GM23338 (cell line): ENCODE measurements at regions not wholly inside any gene's neighbourhood (a gene's known extent, or its start where the extent isn't known, plus 50 kb on each side); places are given as distances from the start of the nearest gene placed in this dataset.

Experiments used
- ATAC-seq: fragments of 200-7000 bp; cut with Tn5 transposase; 3 replicates; pipeline ENCODE4 v1.9.1; 2020
- DNase-seq: peaks from one replicate; pipeline ENCODE4 v3.0.0-alpha.2; 2015; ENCODE audit warnings: low spot score
- H2AFZ ChIP-seq: fragments of 200-600 bp; sonication (generic); 2 replicates; pipeline ENCODE4 v1.8.0; 2016; ENCODE audit warnings: antibody characterized with exemption, mild to moderate bottlenecking, moderate library complexity
- H3F3A ChIP-seq: fragments of 200-600 bp; sonication (generic); replicated peaks from 2 replicates; pipeline ENCODE4 v1.8.0; 2017; ENCODE audit warnings: antibody characterized with exemption, mixed run types, low read depth
- H3K27ac ChIP-seq: fragments of 200-600 bp; sonication (generic); 2 replicates; pipeline ENCODE4 v1.6.1; 2016; ENCODE audit warnings: low read depth
- H3K27me3 ChIP-seq: fragments of 200-600 bp; sonication (generic); 2 replicates; pipeline ENCODE4 v1.8.0; 2016; ENCODE audit warnings: mild to moderate bottlenecking, mixed run types, moderate library complexity; ENCODE audit not compliant: insufficient read depth
- H3K36me3 ChIP-seq: fragments of 200-600 bp; sonication (generic); 2 replicates; pipeline ENCODE4 v1.8.0; 2016; ENCODE audit warnings: mild to moderate bottlenecking; ENCODE audit not compliant: insufficient read depth
- H3K4me1 ChIP-seq: fragments of 200-600 bp; sonication (generic); 2 replicates; pipeline ENCODE4 v1.8.0; 2016; ENCODE audit warnings: mild to moderate bottlenecking, moderate library complexity; ENCODE audit not compliant: insufficient read depth
- H3K4me2 ChIP-seq: fragments of 200-600 bp; sonication (generic); 2 replicates; pipeline ENCODE4 v1.7.1; 2017; ENCODE audit warnings: mixed run types
- H3K4me3 ChIP-seq: fragments of 200-600 bp; sonication (generic); 2 replicates; pipeline ENCODE4 v1.6.1; 2016; ENCODE audit warnings: mixed run types
- H3K79me2 ChIP-seq: fragments of 200-600 bp; sonication (generic); replicated peaks from 2 replicates; pipeline ENCODE4 v1.8.0; 2017; ENCODE audit warnings: mild to moderate bottlenecking; ENCODE audit not compliant: insufficient read depth
- H3K9me2 ChIP-seq: fragments of 200-600 bp; sonication (generic); 2 replicates; pipeline ENCODE4 v1.8.0; 2017; ENCODE audit not compliant: insufficient read depth
- H4K20me1 ChIP-seq: fragments of 200-600 bp; sonication (generic); replicated peaks from 2 replicates; pipeline ENCODE4 v1.8.0; 2017; ENCODE audit warnings: mild to moderate bottlenecking; ENCODE audit not compliant: insufficient read depth
- H3K27ac Mint-ChIP-seq: 2 replicates; pipeline ENCODE4 v1.8.0; 2020; ENCODE audit warnings: inconsistent platforms, mild to moderate bottlenecking, moderate library complexity, mixed read lengths
- H3K27me3 Mint-ChIP-seq: 3 replicates; pipeline ENCODE4 v1.8.0; 2022; ENCODE audit warnings: low read depth, mild to moderate bottlenecking, moderate library complexity, mixed read lengths, inconsistent platforms; ENCODE audit not compliant: insufficient read depth, poor library complexity
- H3K36me3 Mint-ChIP-seq: 3 replicates; pipeline ENCODE4 v1.8.0; 2021; ENCODE audit warnings: low read depth, mild to moderate bottlenecking, inconsistent platforms, moderate library complexity, mixed read lengths
- H3K4me1 Mint-ChIP-seq: 3 replicates; pipeline ENCODE4 v1.8.0; 2020; ENCODE audit warnings: mild to moderate bottlenecking, inconsistent platforms, mixed read lengths
- H3K4me3 Mint-ChIP-seq: 3 replicates; pipeline ENCODE4 v1.8.0; 2021; ENCODE audit warnings: moderate library complexity, mild to moderate bottlenecking, inconsistent platforms, mixed read lengths
- H3K9me3 Mint-ChIP-seq: 3 replicates; pipeline ENCODE4 v1.8.0; 2020; ENCODE audit warnings: moderate library complexity, mild to moderate bottlenecking, inconsistent platforms, mixed read lengths
- CREB1 ChIP-seq: fragments of 250-450 bp; sonication (Bioruptor Pico); IDR thresholded peaks from 2 replicates; pipeline ENCODE4 v1.5.0; 2020; ENCODE audit warnings: low read depth, mild to moderate bottlenecking, moderate library complexity
- EZH2phosphoT487 ChIP-seq: fragments of 200-600 bp; sonication (generic); IDR thresholded peaks from one replicate; pipeline ENCODE4 v1.8.1; 2018; ENCODE audit warnings: antibody characterized with exemption; ENCODE audit not compliant: unreplicated experiment
- NANOG ChIP-seq: IDR thresholded peaks from 2 replicates; pipeline ENCODE4 v1.6.1; 2016; ENCODE audit warnings: antibody characterized with exemption, borderline replicate concordance
- STAT1 ChIP-seq: IDR thresholded peaks from one replicate; pipeline ENCODE4 v1.6.1; 2016; ENCODE audit warnings: antibody characterized with exemption; ENCODE audit not compliant: unreplicated experiment
- TF ChIP-seq, protein P1 (sequence below): fragments of 250-450 bp; sonication (Bioruptor Pico); IDR thresholded peaks from 2 replicates; pipeline ENCODE4 v1.5.0; 2020; ENCODE audit warnings: mild to moderate bottlenecking, moderate library complexity
- TF ChIP-seq, protein P2 (sequence below): IDR thresholded peaks from 2 replicates; pipeline ENCODE4 v1.6.1; 2016; ENCODE audit warnings: antibody characterized with exemption
- TF ChIP-seq, protein P3 (sequence below): IDR thresholded peaks from one replicate; pipeline ENCODE4 v1.6.1; 2018; ENCODE audit warnings: antibody characterized with exemption; ENCODE audit not compliant: unreplicated experiment

GRCh38 chr9:106438928-106439327 lies 424.0 kb upstream of the ZNF462 start (continued):
- TF ChIP-seq, protein P1, sequence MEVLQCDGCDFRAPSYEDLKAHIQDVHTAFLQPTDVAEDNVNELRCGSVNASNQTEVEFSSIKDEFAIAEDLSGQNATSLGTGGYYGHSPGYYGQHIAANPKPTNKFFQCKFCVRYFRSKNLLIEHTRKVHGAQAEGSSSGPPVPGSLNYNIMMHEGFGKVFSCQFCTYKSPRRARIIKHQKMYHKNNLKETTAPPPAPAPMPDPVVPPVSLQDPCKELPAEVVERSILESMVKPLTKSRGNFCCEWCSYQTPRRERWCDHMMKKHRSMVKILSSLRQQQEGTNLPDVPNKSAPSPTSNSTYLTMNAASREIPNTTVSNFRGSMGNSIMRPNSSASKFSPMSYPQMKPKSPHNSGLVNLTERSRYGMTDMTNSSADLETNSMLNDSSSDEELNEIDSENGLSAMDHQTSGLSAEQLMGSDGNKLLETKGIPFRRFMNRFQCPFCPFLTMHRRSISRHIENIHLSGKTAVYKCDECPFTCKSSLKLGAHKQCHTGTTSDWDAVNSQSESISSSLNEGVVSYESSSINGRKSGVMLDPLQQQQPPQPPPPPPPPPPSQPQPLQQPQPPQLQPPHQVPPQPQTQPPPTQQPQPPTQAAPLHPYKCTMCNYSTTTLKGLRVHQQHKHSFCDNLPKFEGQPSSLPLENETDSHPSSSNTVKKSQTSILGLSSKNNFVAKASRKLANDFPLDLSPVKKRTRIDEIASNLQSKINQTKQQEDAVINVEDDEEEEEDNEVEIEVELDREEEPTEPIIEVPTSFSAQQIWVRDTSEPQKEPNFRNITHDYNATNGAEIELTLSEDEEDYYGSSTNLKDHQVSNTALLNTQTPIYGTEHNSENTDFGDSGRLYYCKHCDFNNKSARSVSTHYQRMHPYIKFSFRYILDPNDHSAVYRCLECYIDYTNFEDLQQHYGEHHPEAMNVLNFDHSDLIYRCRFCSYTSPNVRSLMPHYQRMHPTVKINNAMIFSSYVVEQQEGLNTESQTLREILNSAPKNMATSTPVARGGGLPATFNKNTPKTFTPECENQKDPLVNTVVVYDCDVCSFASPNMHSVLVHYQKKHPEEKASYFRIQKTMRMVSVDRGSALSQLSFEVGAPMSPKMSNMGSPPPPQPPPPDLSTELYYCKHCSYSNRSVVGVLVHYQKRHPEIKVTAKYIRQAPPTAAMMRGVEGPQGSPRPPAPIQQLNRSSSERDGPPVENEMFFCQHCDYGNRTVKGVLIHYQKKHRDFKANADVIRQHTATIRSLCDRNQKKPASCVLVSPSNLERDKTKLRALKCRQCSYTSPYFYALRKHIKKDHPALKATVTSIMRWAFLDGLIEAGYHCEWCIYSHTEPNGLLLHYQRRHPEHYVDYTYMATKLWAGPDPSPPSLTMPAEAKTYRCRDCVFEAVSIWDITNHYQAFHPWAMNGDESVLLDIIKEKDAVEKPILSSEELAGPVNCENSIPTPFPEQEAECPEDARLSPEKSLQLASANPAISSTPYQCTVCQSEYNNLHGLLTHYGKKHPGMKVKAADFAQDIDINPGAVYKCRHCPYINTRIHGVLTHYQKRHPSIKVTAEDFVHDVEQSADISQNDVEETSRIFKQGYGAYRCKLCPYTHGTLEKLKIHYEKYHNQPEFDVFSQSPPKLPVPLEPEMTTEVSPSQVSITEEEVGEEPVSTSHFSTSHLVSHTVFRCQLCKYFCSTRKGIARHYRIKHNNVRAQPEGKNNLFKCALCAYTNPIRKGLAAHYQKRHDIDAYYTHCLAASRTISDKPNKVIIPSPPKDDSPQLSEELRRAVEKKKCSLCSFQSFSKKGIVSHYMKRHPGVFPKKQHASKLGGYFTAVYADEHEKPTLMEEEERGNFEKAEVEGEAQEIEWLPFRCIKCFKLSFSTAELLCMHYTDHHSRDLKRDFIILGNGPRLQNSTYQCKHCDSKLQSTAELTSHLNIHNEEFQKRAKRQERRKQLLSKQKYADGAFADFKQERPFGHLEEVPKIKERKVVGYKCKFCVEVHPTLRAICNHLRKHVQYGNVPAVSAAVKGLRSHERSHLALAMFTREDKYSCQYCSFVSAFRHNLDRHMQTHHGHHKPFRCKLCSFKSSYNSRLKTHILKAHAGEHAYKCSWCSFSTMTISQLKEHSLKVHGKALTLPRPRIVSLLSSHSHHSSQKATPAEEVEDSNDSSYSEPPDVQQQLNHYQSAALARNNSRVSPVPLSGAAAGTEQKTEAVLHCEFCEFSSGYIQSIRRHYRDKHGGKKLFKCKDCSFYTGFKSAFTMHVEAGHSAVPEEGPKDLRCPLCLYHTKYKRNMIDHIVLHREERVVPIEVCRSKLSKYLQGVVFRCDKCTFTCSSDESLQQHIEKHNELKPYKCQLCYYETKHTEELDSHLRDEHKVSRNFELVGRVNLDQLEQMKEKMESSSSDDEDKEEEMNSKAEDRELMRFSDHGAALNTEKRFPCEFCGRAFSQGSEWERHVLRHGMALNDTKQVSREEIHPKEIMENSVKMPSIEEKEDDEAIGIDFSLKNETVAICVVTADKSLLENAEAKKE (CRISPR knock-in tag) = no peak
- no peak for TF ChIP-seq STAT1
- TF ChIP-seq, protein P2, sequence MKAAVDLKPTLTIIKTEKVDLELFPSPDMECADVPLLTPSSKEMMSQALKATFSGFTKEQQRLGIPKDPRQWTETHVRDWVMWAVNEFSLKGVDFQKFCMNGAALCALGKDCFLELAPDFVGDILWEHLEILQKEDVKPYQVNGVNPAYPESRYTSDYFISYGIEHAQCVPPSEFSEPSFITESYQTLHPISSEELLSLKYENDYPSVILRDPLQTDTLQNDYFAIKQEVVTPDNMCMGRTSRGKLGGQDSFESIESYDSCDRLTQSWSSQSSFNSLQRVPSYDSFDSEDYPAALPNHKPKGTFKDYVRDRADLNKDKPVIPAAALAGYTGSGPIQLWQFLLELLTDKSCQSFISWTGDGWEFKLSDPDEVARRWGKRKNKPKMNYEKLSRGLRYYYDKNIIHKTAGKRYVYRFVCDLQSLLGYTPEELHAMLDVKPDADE = no peak
- no peak for TF ChIP-seq NANOG
- no peak for TF ChIP-seq CREB1
- no peak for TF ChIP-seq EZH2phosphoT487

DNA sequence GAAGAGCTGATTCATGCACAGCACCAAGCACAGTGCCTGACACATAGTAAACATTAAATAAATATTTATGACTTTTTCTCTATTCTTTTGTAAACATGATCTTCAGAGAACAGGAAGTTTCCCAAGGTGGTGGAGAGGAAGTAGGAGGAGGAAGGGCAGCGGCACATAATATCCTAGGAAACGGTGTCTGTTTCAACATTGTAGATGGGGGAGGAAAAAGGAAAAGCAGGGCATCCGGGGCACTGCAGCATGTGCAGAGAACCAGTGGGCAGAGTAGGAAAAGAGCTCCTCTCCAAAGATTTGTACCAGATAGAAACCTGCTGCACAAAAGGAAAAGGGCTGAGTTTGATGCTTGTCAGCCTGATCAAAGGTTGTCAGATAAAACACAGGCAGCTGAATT lies 421.7 kb upstream of the ZNF462 start:
- H2AFZ ChIP-seq = no peak overlapping the region
- TF ChIP-seq, protein P3, sequence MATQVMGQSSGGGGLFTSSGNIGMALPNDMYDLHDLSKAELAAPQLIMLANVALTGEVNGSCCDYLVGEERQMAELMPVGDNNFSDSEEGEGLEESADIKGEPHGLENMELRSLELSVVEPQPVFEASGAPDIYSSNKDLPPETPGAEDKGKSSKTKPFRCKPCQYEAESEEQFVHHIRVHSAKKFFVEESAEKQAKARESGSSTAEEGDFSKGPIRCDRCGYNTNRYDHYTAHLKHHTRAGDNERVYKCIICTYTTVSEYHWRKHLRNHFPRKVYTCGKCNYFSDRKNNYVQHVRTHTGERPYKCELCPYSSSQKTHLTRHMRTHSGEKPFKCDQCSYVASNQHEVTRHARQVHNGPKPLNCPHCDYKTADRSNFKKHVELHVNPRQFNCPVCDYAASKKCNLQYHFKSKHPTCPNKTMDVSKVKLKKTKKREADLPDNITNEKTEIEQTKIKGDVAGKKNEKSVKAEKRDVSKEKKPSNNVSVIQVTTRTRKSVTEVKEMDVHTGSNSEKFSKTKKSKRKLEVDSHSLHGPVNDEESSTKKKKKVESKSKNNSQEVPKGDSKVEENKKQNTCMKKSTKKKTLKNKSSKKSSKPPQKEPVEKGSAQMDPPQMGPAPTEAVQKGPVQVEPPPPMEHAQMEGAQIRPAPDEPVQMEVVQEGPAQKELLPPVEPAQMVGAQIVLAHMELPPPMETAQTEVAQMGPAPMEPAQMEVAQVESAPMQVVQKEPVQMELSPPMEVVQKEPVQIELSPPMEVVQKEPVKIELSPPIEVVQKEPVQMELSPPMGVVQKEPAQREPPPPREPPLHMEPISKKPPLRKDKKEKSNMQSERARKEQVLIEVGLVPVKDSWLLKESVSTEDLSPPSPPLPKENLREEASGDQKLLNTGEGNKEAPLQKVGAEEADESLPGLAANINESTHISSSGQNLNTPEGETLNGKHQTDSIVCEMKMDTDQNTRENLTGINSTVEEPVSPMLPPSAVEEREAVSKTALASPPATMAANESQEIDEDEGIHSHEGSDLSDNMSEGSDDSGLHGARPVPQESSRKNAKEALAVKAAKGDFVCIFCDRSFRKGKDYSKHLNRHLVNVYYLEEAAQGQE = no peak

More for the DNA sequence above, 421.7 kb upstream of the ZNF462 start:
- ATAC-seq = no peak
- no peak overlapping the region for H3K4me3 ChIP-seq
- H4K20me1 ChIP-seq = no peaks in the 10 kb centered on the region
- no peaks in the 10 kb centered on the region for H3K27me3 ChIP-seq
- Mint-ChIP-seq H3K27me3 (peaks cover 3% of the 10 kb centered on the region), H3K9me3 (peaks cover 23% of the 10 kb centered on the region), H3K4me1 (peaks cover 12% of the 10 kb centered on the region), H3K4me3 (no peak overlapping the region), H3K36me3 (peaks cover 32% of the 10 kb centered on the region), H3K27ac (no peak overlapping the region)
- no peaks in the 10 kb centered on the region for H3F3A ChIP-seq
- H3K79me2 ChIP-seq = no peaks in the 10 kb centered on the region
- no peak for DNase-seq
- H3K9me2 ChIP-seq = no peaks in the 10 kb centered on the region
- H3K4me2 ChIP-seq = no peak overlapping the region
- H3K4me1 ChIP-seq = peaks cover 12% of the 10 kb centered on the region; the same call in 1 of the 2 replicates
- no peaks in the 10 kb centered on the region for H3K36me3 ChIP-seq
- no peak overlapping the region for H3K27ac ChIP-seq
